ENCODE measurements at regions not wholly inside any gene's neighbourhood (a gene's known extent, or its start where the extent isn't known, plus 50 kb on each side); places are given as distances from the start of the nearest gene placed in this dataset.

- TF ChIP-seq CTCF (IDR thresholded peaks at IDR 0.05) (no peak), POLR2AphosphoS5 (IDR thresholded peaks at IDR 0.05) (no peak), POLR2A (IDR thresholded peaks at IDR 0.05) (no peak), EP300 (IDR thresholded peaks at IDR 0.05) (no peak)
Observed at GRCh38 chr2:204154863-204155262, 218.3 kb downstream of the ICOS start.
